Astrocyte of the cerebellum (primary cell): ENCODE measurements at regions not wholly inside any gene's neighbourhood (a gene's known extent, or its start where the extent isn't known, plus 50 kb on each side); places are given as distances from the start of the nearest gene placed in this dataset.

Experiments used
- DNase-seq: peaks from one replicate; pipeline ENCODE4 v3.0.0-alpha.2; 2011; ENCODE audit warnings: low read depth
- H3K4me3 ChIP-seq: 2 replicates; pipeline ENCODE4 v1.5.1; 2011; ENCODE audit warnings: mild to moderate bottlenecking, low read depth, low read length, moderate library complexity
- CTCF ChIP-seq: IDR thresholded peaks from 2 replicates; pipeline ENCODE4 v1.5.1; 2012; ENCODE audit warnings: low read length, low read depth, moderate library complexity, mild to moderate bottlenecking; ENCODE audit errors: missing control alignments
- in situ Hi-C: cut with HindIII; loops from 2 replicates; pipeline ENCODE4 v1.10.0; 2017; ENCODE audit warnings: low sequenced_read_pairs

- DNase-seq = no peak
- TF ChIP-seq CTCF = no peak
- H3K4me3 ChIP-seq = no peak overlapping the region
- in situ Hi-C loops = loop anchor here (5.0 kb wide), 1 partner anchor 32 kb away; no protein-coding TSS in a partner anchor
Observed at GRCh38 chr7:73969991-73970390, 58.0 kb upstream of the ELN start.

GRCh38 chr7:73970801-73971229, 57.2 kb upstream of the ELN start:
- H3K4me3 ChIP-seq = no peak overlapping the region
- in situ Hi-C loops = no loop called here
- no peak for TF ChIP-seq CTCF
- no peak for DNase-seq

- no peak overlapping the region for H3K4me3 ChIP-seq
- in situ Hi-C loops = no loop called here
- no peak for DNase-seq
- no peak for TF ChIP-seq CTCF
Observed at GRCh38 chr7:73971322-73971703, 56.7 kb upstream of the ELN start.

GRCh38 chr7:73971704-73972341, 56.1 kb upstream of the ELN start:
- H3K4me3 ChIP-seq = no peak overlapping the region
- DNase-seq = no peak
- in situ Hi-C loops = no loop called here
- TF ChIP-seq CTCF = peak; percentile 35

- in situ Hi-C loops = no loop called here
- H3K4me3 ChIP-seq = no peak overlapping the region
- no peak for TF ChIP-seq CTCF
- DNase-seq = no peak
Observed at GRCh38 chr7:73972614-73973013, 55.4 kb upstream of the ELN start.

- TF ChIP-seq CTCF = no peak
- H3K4me3 ChIP-seq = no peak overlapping the region
- in situ Hi-C loops = no loop called here
- no peak for DNase-seq
Observed at GRCh38 chr7:73973091-73973490, 54.9 kb upstream of the ELN start.
